Endodermal cell (in vitro differentiated cells): ENCODE measurements at regions not wholly inside any gene's neighbourhood (a gene's known extent, or its start where the extent isn't known, plus 50 kb on each side); places are given as distances from the start of the nearest gene placed in this dataset.

Experiments
- DNase-seq: peaks from one replicate; pipeline ENCODE4 v3.0.0-alpha.2; 2017
- H3K27ac ChIP-seq: 2 replicates; pipeline ENCODE4 v1.5.1; 2013; ENCODE audit warnings: mild to moderate bottlenecking, low read depth, low read length, moderate library complexity
- H3K27me3 ChIP-seq: 2 replicates; pipeline ENCODE4 v1.6.1; 2013; ENCODE audit warnings: mild to moderate bottlenecking, low read length, moderate library complexity; ENCODE audit not compliant: insufficient read depth, control insufficient read depth, poor library complexity, severe bottlenecking
- H3K36me3 ChIP-seq: 2 replicates; pipeline ENCODE4 v1.7.0; 2013; ENCODE audit warnings: mild to moderate bottlenecking, low read length, moderate library complexity; ENCODE audit not compliant: control insufficient read depth, insufficient read depth
- H3K4me1 ChIP-seq: one replicate; pipeline ENCODE4 v1.7.0; 2013; ENCODE audit warnings: low read length; ENCODE audit not compliant: control insufficient read depth, insufficient read depth
- H3K4me3 ChIP-seq: 2 replicates; pipeline ENCODE4 v1.5.1; 2013; ENCODE audit warnings: mild to moderate bottlenecking, low read length, moderate library complexity
- H3K9ac ChIP-seq: 2 replicates; pipeline ENCODE4 v1.6.1; 2013; ENCODE audit warnings: mild to moderate bottlenecking, low read length, moderate library complexity; ENCODE audit not compliant: poor library complexity, severe bottlenecking; ENCODE audit errors: extremely low read depth
- H3K9me3 ChIP-seq: 2 replicates; pipeline ENCODE4 v1.6.1; 2013; ENCODE audit warnings: mild to moderate bottlenecking, low read length, moderate library complexity; ENCODE audit not compliant: control insufficient read depth
- H3K27ac Mint-ChIP-seq: 2 replicates; pipeline ENCODE4 v1.8.0; 2020; ENCODE audit warnings: mixed read lengths
- H3K27me3 Mint-ChIP-seq: 2 replicates; pipeline ENCODE4 v1.8.0; 2021; ENCODE audit warnings: mild to moderate bottlenecking, mixed read lengths; ENCODE audit not compliant: insufficient read depth
- H3K36me3 Mint-ChIP-seq: 2 replicates; pipeline ENCODE4 v1.8.0; 2020; ENCODE audit warnings: low read depth, mixed read lengths
- H3K4me1 Mint-ChIP-seq: 2 replicates; pipeline ENCODE4 v1.8.0; 2020; ENCODE audit warnings: mixed read lengths
- H3K4me3 Mint-ChIP-seq: 2 replicates; pipeline ENCODE4 v1.8.0; 2020; ENCODE audit warnings: mild to moderate bottlenecking, moderate library complexity, mixed read lengths
- H3K9me3 Mint-ChIP-seq: 2 replicates; pipeline ENCODE4 v1.8.0; 2020; ENCODE audit warnings: mild to moderate bottlenecking, mixed read lengths
- CTCF ChIP-seq: fragments of 200-600 bp; sonication (generic); conservative IDR thresholded peaks from 2 replicates; pipeline ENCODE4 v1.5.0; 2021; ENCODE audit warnings: antibody characterized with exemption, mild to moderate bottlenecking
- WGBS, 2 experiments: methylation state at CpG; one replicate each; pipeline versions ENCODE4 v1.1.5 to v1.1.7; 2013; ENCODE audit warnings: missing lambda C conversion rate in 2 of 2, mixed read lengths in 1 of 2; ENCODE audit not compliant: insufficient coverage in 1 of 2, insufficient read length in 1 of 2; 5-methylcytosine and 5-hydroxymethylcytosine counted together

GRCh38 chr18:55064760-55065159 lies 105.5 kb upstream of the CCDC68 start:
- Mint-ChIP-seq H3K27ac (no peak overlapping the region), H3K27me3 (peaks cover 50% of the 10 kb centered on the region), H3K4me1 (peaks cover 16% of the 10 kb centered on the region), H3K4me3 (no peak overlapping the region), H3K9me3 (no peaks in the 10 kb centered on the region), H3K36me3 (no peaks in the 10 kb centered on the region)
- H3K27ac ChIP-seq = no peak overlapping the region
- no peak for TF ChIP-seq CTCF
- H3K9ac ChIP-seq = no peak overlapping the region
- H3K4me1 ChIP-seq = peaks cover 5% of the 10 kb centered on the region
- H3K36me3 ChIP-seq = no peaks in the 10 kb centered on the region
- peaks cover 66% of the 10 kb centered on the region for H3K27me3 ChIP-seq
- peaks cover 9% of the 10 kb centered on the region for H3K9me3 ChIP-seq
- 73 to 78% methylated on average over 2 to 5 of the region's 5 CpGs for WGBS, 2 experiments
- no peak for DNase-seq
- no peak overlapping the region for H3K4me3 ChIP-seq

- no peak for TF ChIP-seq CTCF
- no peak overlapping the region for H3K4me3 ChIP-seq
- H3K27me3 ChIP-seq = peaks cover 67% of the 10 kb centered on the region
- H3K9me3 Mint-ChIP-seq = no peaks in the 10 kb centered on the region
- peaks cover 46% of the 10 kb centered on the region for H3K27me3 Mint-ChIP-seq
- WGBS, 2 experiments = 95 to 100% methylated on average over 1 to 4 of the region's 4 CpGs
- H3K4me1 Mint-ChIP-seq = peaks cover 16% of the 10 kb centered on the region
- no peak overlapping the region for H3K27ac Mint-ChIP-seq
- H3K9me3 ChIP-seq = peaks cover 9% of the 10 kb centered on the region
- H3K4me3 Mint-ChIP-seq = no peak overlapping the region
- no peaks in the 10 kb centered on the region for H3K36me3 ChIP-seq
- no peak for DNase-seq
- H3K27ac ChIP-seq = no peak overlapping the region
- peaks cover 5% of the 10 kb centered on the region for H3K4me1 ChIP-seq
- no peak overlapping the region for H3K9ac ChIP-seq
- H3K36me3 Mint-ChIP-seq = no peaks in the 10 kb centered on the region
Measured at GRCh38 chr18:55064073-55064472, 104.8 kb upstream of the CCDC68 start.

- Histone ChIP-seq H3K36me3 (no peaks in the 10 kb centered on the region), H3K27me3 (peaks cover 4% of the 10 kb centered on the region), H3K4me3 (no peak overlapping the region), H3K4me1 (no peaks in the 10 kb centered on the region), H3K27ac (no peak overlapping the region), H3K9me3 (no peaks in the 10 kb centered on the region), H3K9ac (no peak overlapping the region)
- Mint-ChIP-seq H3K4me1 (peaks cover 5% of the 10 kb centered on the region), H3K27me3 (no peaks in the 10 kb centered on the region), H3K27ac (no peak overlapping the region), H3K36me3 (no peaks in the 10 kb centered on the region), H3K9me3 (peaks cover 7% of the 10 kb centered on the region), H3K4me3 (no peak overlapping the region)
- DNase-seq = no peak
- 94 to 96% methylated on average over 16 to 23 of the region's 24 CpGs for WGBS, 2 experiments
- no peak for TF ChIP-seq CTCF
Measured at GRCh38 chr18:55054021-55054990, 95.0 kb upstream of the CCDC68 start.
